MM.1S (cell line): ENCODE measurements at regions not wholly inside any gene's neighbourhood (a gene's known extent, or its start where the extent isn't known, plus 50 kb on each side); places are given as distances from the start of the nearest gene placed in this dataset.

Source experiments
- DNase-seq: peaks from one replicate; pipeline ENCODE4 v3.0.0-alpha.2; 2015
- H2AFZ ChIP-seq: fragments of 300-600 bp; sonication (generic); 2 replicates; pipeline ENCODE4 v1.6.0; 2016; ENCODE audit warnings: antibody characterized with exemption, low read length
- H3F3A ChIP-seq: fragments of 300-600 bp; sonication (generic); 2 replicates; pipeline ENCODE4 v1.6.1; 2016; ENCODE audit warnings: mild to moderate bottlenecking, antibody characterized with exemption, low read length, moderate library complexity, mixed read lengths; ENCODE audit not compliant: insufficient read depth
- H3K27ac ChIP-seq: fragments of 300-600 bp; sonication (generic); 2 replicates; pipeline ENCODE4 v1.5.1; 2016; ENCODE audit warnings: mild to moderate bottlenecking, low read length
- H3K27me3 ChIP-seq: fragments of 300-600 bp; sonication (generic); replicated peaks from 2 replicates; pipeline ENCODE4 v1.6.0; 2016; ENCODE audit warnings: low read length; ENCODE audit not compliant: insufficient read depth
- H3K36me3 ChIP-seq: fragments of 300-600 bp; sonication (generic); replicated peaks from 2 replicates; pipeline ENCODE4 v1.6.1; 2016; ENCODE audit warnings: mild to moderate bottlenecking, low read length, mixed read lengths; ENCODE audit not compliant: insufficient read depth
- H3K4me1 ChIP-seq: fragments of 300-600 bp; sonication (generic); 2 replicates; pipeline ENCODE4 v1.6.1; 2016; ENCODE audit warnings: low read length, mixed read lengths
- H3K4me2 ChIP-seq: fragments of 300-600 bp; sonication (generic); 2 replicates; pipeline ENCODE4 v1.6.0; 2016; ENCODE audit warnings: low read depth, low read length
- H3K4me3 ChIP-seq: fragments of 300-600 bp; sonication (generic); 2 replicates; pipeline ENCODE4 v1.5.1; 2016; ENCODE audit warnings: low read length, mixed read lengths
- H3K79me2 ChIP-seq: fragments of 300-600 bp; sonication (generic); 2 replicates; pipeline ENCODE4 v1.6.1; 2016; ENCODE audit warnings: mixed run types, low read length, mixed read lengths
- H3K9ac ChIP-seq: fragments of 300-600 bp; sonication (generic); 2 replicates; pipeline ENCODE4 v1.6.1; 2016; ENCODE audit warnings: low read length, mixed read lengths
- H3K9me2 ChIP-seq: fragments of 300-600 bp; sonication (generic); replicated peaks from 2 replicates; pipeline ENCODE4 v1.6.1; 2016; ENCODE audit warnings: mild to moderate bottlenecking, low read length, mixed read lengths; ENCODE audit not compliant: insufficient read depth
- H3K9me3 ChIP-seq: fragments of 300-600 bp; sonication (generic); replicated peaks from 2 replicates; pipeline ENCODE4 v1.6.1; 2016; ENCODE audit warnings: mild to moderate bottlenecking, low read length, mixed read lengths; ENCODE audit not compliant: insufficient read depth
- H4K20me1 ChIP-seq: fragments of 300-600 bp; sonication (generic); 2 replicates; pipeline ENCODE4 v1.6.1; 2016; ENCODE audit warnings: mild to moderate bottlenecking, low read length, moderate library complexity, mixed read lengths; ENCODE audit not compliant: insufficient read depth
- CTCF ChIP-seq: fragments of 300-600 bp; sonication (generic); IDR thresholded peaks from 2 replicates; pipeline ENCODE4 v1.5.1; 2016; ENCODE audit warnings: antibody characterized with exemption, low read length, mixed read lengths
- EZH2 ChIP-seq: fragments of 300-600 bp; sonication (generic); optimal IDR thresholded peaks from 2 replicates; pipeline ENCODE3; 2017; ENCODE audit warnings: low read depth, mild to moderate bottlenecking, antibody characterized with exemption, low read length, mixed read lengths
- EZH2phosphoT487 ChIP-seq: fragments of 300-600 bp; sonication (generic); IDR thresholded peaks from 2 replicates; pipeline ENCODE4 v1.6.1; 2018; ENCODE audit warnings: antibody characterized with exemption, low read length

- no peaks in the 10 kb centered on the region for H3K9me2 ChIP-seq
- no peaks in the 10 kb centered on the region for H4K20me1 ChIP-seq
- H3K36me3 ChIP-seq: no peaks in the 10 kb centered on the region
- no peak overlapping the region for H3K4me2 ChIP-seq
- no peaks in the 10 kb centered on the region for H3F3A ChIP-seq
- no peak overlapping the region for H3K27ac ChIP-seq
- no peak overlapping the region for H3K4me3 ChIP-seq
- no peaks in the 10 kb centered on the region for H3K9me3 ChIP-seq
- H2AFZ ChIP-seq: no peak overlapping the region
- H3K4me1 ChIP-seq: no peaks in the 10 kb centered on the region
- H3K9ac ChIP-seq: no peak overlapping the region
- TF ChIP-seq EZH2phosphoT487 (no peak), EZH2 (no peak), CTCF (no peak)
- DNase-seq: no peak
- H3K27me3 ChIP-seq: no peaks in the 10 kb centered on the region
- H3K79me2 ChIP-seq: no peaks in the 10 kb centered on the region
Observed at GRCh38 chr2:185147361-185147760, 549.0 kb downstream of the ZNF804A start.

- H3K27ac ChIP-seq: no peak overlapping the region
- no peaks in the 10 kb centered on the region for H4K20me1 ChIP-seq
- no peak overlapping the region for H3K9ac ChIP-seq
- H3K4me1 ChIP-seq: no peaks in the 10 kb centered on the region
- TF ChIP-seq EZH2phosphoT487: no peak
- no peak for TF ChIP-seq CTCF
- TF ChIP-seq EZH2: no peak
- no peaks in the 10 kb centered on the region for H3K27me3 ChIP-seq
- DNase-seq: no peak
- H3K9me3 ChIP-seq: no peaks in the 10 kb centered on the region
- H3K4me2 ChIP-seq: no peak overlapping the region
- no peak overlapping the region for H2AFZ ChIP-seq
- no peaks in the 10 kb centered on the region for H3K9me2 ChIP-seq
- H3K36me3 ChIP-seq: no peaks in the 10 kb centered on the region
- no peaks in the 10 kb centered on the region for H3F3A ChIP-seq
- H3K79me2 ChIP-seq: no peaks in the 10 kb centered on the region
- no peak overlapping the region for H3K4me3 ChIP-seq
Observed at GRCh38 chr2:185152186-185152585, 553.9 kb downstream of the ZNF804A start.

- no peak overlapping the region for H3K9ac ChIP-seq
Observed at GRCh38 chr2:185161701-185162100, 563.4 kb downstream of the ZNF804A start.

More at GRCh38 chr2:185161701-185162100, 563.4 kb downstream of the ZNF804A start:
- DNase-seq: no peak
- Histone ChIP-seq H2AFZ (no peak overlapping the region), H3K36me3 (no peaks in the 10 kb centered on the region), H3K79me2 (no peaks in the 10 kb centered on the region), H3K9me2 (no peaks in the 10 kb centered on the region), H3K27ac (no peak overlapping the region), H4K20me1 (no peaks in the 10 kb centered on the region), H3K27me3 (no peaks in the 10 kb centered on the region), H3K4me1 (no peaks in the 10 kb centered on the region), H3K9me3 (no peaks in the 10 kb centered on the region), H3K4me2 (no peak overlapping the region), H3F3A (no peaks in the 10 kb centered on the region), H3K4me3 (no peak overlapping the region)
- no peak for TF ChIP-seq EZH2phosphoT487
- TF ChIP-seq CTCF: no peak
- no peak for TF ChIP-seq EZH2
